GM12873 (cell line): ENCODE measurements at regions not wholly inside any gene's neighbourhood (a gene's known extent, or its start where the extent isn't known, plus 50 kb on each side); places are given as distances from the start of the nearest gene placed in this dataset.

Source experiments
- TF ChIP-seq, protein P1 (sequence below): IDR thresholded peaks from 2 replicates; pipeline ENCODE4 v1.5.1; 2012; ENCODE audit warnings: low read depth, mild to moderate bottlenecking, moderate library complexity, low read length, control low read depth; ENCODE audit not compliant: insufficient read depth; ENCODE audit errors: missing control alignments

DNA sequence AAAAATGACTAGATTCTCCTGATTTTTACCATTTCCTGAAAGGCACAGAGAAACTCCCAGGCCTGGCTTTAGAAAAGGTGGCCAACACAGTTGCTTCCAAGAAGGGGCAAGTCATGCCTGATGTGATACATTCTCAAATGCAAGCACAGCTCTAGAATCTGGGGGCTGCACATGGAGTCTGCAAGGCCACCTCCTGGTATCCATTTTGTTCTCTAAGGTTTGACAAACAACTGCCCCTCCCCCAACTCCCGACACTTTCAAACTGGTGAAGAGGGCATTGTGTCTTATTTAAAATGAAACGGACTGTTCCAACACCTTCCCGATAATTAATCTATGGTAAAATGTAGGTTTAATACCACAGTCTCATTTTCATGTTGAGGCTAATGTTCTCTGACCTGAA lies 220.2 kb upstream of the CEP162 start:
- TF ChIP-seq, protein P1, sequence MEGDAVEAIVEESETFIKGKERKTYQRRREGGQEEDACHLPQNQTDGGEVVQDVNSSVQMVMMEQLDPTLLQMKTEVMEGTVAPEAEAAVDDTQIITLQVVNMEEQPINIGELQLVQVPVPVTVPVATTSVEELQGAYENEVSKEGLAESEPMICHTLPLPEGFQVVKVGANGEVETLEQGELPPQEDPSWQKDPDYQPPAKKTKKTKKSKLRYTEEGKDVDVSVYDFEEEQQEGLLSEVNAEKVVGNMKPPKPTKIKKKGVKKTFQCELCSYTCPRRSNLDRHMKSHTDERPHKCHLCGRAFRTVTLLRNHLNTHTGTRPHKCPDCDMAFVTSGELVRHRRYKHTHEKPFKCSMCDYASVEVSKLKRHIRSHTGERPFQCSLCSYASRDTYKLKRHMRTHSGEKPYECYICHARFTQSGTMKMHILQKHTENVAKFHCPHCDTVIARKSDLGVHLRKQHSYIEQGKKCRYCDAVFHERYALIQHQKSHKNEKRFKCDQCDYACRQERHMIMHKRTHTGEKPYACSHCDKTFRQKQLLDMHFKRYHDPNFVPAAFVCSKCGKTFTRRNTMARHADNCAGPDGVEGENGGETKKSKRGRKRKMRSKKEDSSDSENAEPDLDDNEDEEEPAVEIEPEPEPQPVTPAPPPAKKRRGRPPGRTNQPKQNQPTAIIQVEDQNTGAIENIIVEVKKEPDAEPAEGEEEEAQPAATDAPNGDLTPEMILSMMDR = no peak

DNA sequence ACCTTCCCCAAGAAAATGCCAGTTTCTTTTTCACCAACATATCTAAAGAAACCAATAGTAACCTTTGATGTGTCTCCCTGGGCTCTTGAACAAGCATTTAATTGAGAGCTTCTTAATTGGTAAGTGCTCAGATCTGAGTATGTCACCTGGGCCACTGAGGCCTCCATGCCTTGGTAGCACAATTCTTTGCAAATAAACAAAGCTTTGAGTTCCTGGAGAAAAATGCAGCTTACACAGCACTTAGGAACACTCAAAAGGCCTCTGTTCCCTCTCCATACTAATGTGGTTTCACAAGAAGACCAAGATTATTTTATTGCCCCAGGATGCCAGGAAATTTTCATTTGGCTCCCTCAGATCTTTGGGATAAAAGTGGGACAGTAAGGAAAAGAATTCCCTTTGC lies 217.6 kb upstream of the CEP162 start:
- TF ChIP-seq, protein P1 = no peak

DNA sequence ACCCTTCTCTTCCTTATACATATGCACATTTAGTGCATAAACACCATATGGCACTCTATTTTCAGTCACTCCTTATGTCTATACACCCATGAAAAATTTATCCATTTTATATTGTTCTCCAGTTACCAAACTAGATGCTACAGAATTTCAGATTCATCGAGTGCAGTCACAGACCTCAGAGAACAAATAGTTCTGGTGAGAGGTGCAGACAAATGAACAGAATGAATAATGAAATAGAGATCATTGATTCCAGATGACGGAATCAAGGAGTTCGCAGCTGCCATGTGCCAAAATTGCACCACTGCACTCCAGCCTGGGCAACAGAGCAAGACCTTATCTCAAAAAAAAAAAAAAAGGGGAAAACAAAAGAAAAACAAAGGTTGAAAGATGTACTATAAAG lies 214.8 kb upstream of the CEP162 start:
- TF ChIP-seq, protein P1 = no peak

DNA sequence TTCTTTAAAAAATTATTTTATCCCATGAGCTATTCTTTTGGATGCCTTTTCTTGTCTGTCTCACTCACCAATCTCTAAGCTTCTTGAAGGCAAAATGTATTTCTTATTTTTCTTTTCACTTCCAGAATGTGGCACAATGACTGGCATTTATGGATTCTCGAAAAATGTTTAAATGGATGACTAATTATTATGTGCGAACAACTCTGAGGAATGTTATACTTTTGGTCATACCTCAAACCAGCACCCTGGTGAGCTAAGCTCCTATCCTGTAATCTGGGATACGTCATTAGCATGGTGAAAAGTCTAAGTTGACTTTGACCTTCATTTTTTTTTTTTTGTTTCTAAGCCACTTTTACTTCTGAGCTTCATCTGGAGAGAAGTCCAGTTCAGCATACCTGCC lies 214.0 kb upstream of the CEP162 start:
- TF ChIP-seq, protein P1 = no peak

DNA sequence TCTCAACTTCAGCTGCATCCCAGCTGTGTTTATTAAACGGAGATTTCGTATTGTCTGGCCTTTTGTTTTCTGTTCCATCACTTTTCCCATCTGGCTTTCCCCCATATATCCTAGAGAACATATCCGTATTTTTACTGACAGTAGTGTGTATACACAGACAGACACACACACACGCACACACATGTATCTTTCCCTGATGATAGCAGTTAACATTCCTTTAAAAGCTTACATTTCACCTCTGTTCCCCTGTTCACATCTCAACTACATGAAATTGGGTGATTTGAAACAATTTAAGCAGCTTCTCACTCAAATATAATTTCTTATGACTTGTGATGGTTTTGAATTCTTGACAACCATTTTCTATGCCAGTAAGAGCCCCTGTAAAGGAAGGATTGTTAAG lies 207.1 kb upstream of the CEP162 start:
- TF ChIP-seq, protein P1 = no peak

DNA sequence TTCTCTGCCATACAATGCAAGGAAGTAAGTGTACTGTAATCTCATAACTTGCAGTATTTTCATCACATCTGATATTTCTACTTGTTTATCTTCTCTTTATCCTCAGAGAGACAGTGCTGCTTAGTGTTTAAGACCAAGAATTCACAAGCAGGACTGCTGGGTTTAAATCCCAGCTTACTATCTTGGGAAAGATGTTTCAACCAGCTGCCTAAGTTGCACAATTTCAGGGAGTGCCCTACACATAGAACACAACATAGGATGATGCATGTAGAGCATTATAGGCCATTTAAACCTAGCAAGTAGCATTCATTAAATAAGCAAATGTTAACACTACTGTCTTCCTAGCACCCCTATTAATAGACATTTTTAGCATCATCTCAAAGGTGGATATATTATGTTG lies 205.2 kb upstream of the CEP162 start:
- TF ChIP-seq, protein P1 = no peak

DNA sequence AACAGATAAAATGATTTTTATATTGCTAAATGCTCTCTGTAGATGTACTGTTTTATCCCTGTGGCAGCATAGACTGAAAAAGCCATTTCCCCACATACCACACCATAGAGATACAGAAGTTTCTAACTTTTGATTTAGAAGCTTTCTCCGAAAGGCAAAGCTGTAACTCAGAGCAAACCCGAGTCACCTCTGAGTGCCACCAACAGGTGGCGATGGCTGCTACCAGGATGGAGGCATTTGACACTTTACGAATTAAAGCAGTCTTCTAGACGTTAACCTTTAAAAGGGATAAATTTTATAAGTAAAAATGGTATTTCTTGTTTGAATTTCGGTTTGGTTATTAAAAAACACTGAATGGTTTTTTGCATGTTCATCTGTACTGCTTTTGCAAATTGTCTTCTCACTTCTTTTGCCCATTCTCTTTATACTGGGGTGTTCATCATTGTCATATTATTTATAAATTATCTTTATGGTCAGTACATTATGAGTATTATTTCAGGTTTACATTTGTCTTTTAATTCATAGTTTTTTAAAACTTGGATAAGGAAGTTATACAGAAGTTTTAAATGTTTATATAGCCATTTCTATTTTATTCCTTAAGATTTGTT lies 201.0 kb upstream of the CEP162 start:
- TF ChIP-seq, protein P1 = peak; percentile 75
